ENCODE measurements at regions not wholly inside any gene's neighbourhood (a gene's known extent, or its start where the extent isn't known, plus 50 kb on each side); places are given as distances from the start of the nearest gene placed in this dataset.
"Not testable (repeated sequence)": the region's sequence is repeated elsewhere in the genome, so short reads cannot be mapped to it uniquely, and the experiment has no call there.

DNA sequence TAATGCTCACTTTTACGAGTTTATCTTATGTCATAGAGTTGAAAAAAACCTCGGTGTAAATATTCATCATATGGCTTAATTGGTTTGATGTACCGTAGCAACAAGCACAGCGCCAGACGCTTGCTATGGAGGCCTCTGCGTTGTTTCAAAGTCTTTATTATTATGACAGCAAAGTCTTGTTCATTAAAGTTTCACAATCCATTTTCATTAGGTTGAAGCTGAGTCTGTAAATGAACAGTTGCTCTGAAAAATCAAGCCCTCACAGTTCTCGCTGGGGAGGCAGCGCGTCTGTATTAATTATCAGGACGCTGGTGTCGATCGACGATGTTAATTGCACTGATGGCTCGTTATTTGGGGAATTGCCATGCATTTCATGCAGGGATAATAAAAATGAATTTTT, 185.6 kb downstream of the INSC start:
- DNase-seq: no peak

DNA sequence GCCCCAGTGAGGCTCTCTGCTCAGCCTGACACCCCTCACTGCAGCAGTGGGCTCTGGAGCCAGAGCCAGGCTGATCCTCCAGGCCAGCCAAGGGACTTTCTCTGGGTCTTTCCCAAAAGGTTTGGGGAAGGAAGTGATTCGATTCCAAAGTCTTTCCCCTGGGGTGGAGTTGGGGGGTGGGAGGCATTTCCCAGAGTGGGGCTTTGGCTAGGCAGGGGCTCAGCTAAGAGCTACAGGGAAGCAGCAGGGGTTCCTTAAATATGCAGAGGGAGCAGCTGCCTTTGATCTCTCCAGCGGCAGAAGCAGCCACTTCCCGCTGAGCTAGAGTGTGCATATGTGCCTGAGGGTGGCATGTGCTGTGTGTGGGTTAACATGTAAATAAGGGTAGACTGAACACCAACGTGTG, 192.9 kb downstream of the INSC start:
- DNase-seq: no peak

DNA sequence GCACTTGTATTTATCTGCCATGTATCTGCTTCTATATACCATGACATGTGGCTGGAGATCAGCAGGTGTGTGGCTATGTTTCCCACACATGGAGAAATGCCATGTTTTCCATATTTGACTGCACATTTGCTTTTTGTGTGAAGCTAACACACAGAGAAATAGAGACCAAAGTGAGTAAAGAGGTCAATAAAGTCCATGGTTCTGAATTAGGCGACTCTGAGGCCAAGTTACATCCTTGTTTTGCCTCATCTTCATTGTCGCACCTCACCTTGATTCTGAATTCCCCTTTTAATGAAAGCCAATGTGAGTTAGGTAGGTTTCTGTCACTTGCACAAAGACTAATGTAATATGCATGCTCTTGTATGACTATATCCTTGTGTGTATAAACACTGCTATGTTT, 194.1 kb downstream of the INSC start:
- no peak for DNase-seq

DNA sequence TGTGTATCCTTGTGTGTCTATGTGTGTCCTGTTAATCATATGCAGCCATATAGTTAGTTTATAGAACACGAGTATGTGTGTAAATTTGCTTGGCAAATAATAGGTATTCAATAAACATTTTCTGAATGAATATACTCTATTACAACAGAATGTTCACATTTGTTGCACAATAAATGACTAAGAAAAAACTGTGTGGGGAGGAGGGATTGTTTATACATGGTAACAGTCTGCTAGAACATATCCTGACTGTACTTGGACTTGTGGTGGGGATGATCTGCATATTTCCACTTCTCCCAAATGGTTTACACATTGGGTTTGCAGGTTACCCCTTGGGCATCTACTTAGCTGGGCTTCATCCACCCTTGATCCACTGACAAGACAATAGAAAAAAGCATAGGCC, 194.6 kb downstream of the INSC start:
- no peak for DNase-seq

DNA sequence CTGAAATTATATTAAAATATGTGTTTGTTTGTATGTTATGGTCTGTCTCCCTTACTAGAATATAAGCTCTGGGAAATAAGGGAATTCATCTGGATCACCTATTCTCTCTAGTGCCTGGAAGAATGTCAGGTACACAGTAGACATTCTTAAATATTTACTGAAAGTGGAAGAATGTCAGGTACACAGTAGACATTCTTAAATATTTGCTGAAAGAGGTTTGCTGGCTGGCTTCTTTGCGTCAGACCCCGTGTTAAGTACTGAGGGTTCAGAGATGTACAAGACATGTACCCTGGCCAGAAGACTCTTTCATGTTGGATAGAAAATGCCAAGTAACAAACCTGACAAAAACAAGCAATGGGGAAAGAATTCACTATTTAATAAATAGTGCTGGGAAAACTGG, 199.1 kb downstream of the INSC start:
- DNase-seq: no peak

DNA sequence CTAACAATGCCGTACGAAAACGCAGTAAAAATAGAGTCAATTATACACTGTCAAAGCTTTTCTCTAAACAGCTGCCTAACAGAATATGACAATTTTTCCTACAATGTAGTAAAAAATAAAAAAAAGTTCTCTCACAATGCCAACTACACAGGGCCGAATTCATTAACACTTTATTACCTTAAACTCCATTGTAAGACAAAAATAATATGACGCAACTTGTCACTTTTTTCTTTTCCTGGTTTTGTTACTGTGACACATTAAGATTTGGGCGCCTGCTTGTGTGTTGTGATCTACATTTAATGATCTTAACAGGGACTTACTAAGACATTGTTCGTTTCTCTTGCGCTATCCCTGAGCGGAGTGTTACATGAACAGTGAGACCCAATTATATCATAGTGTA, 204.1 kb downstream of the INSC start:
- no peak for DNase-seq

DNA sequence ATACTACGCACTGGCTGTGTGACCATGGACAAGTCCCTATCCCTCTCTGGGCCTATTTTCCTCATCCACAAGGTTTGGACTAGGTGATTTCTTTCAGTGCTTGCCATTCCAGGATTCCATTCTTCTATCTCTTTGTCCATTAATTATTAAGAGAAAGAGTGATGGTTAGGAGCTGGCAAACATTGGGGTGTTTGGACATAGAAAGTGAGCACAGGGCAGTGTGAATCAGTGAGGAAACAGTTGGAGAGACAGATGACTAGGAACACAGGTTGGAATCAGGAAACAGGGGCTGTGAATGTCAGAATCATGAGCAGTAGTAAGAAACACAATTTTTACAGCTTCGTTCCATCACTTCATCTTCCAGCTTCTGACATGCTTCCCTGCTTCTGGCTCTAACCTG, 211.8 kb downstream of the INSC start:
- no peak for DNase-seq

DNA sequence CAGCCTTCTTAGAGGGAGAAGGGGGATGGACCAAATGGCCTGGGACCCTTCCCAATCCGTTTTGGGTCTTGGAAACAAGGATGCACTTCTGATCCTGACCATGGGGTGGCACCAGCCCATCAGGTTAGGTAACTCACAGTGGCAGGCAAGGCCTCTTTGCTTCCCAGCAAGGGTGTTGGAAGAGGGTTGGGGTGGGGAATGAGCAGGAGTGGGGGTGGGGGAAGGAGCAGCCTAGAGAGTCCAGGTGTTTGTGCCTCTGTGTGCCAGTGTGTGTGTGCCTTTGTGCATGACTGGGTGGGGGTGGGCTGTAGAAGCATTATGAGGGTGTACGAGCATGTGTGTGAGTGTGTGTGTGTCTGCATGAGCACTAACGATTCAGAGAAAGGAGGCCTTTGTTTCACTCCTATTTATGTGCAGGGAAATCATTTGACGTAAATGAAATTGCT, 213.1 kb downstream of the INSC start:
- peak; percentile 53 for DNase-seq

DNA sequence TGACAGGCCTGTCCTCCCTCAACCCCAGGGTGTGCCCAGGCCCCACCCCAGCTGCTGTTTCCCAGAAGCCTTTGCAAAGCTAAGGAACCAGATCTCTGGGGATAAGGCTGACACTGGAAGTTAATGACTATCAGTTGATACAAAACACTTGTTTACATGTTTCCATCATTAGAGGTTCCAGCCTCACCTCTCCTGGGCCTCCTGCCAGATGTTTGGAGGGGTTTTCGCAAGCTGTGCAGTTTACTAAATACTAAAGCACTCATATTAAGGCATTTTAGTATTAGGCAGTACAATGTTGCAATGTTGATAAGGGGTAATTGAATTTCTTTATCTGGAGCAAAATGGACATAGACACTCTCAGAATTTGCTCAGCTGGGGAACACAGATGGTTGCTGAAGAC, 218.7 kb downstream of the INSC start:
- no peak for DNase-seq

DNA sequence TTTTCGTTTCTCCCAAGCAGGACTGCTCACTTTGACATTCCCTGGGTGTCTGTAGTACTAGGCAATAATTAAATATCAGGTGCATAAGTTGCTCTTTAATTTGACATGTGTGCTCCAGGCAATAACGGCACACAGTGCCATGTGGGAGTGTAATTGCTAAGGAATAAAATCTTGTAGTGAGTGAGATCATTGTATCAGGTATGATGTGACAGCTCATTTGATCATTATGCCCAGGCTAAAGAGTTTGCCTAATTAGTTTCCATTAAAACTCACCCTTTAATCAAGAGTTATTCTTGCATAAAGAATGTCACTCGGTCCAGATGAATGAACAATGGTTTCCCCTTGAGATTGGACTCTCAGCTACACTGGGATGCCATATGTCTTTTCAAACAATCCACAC, 220.0 kb downstream of the INSC start:
- DNase-seq: no peak

DNA sequence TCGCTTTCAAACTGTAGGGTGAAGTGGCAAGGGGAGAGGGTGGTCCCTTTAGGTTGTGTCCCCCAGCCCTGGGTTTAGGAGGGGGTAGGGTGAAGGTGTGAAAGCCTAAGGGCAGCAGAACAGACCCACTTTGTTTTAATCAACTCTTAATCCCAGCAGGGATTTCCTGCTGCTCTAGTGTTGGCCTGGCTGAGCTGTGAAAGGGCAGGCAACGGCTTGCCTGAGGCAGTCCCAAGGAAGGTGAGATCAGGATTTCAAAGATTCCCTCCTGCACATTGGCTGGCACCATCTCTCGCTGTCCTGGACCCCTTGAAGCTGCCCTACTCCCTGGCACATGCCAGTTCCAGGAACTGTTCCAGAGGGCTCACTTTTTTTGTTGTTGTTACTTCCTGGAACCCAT, 221.3 kb downstream of the INSC start:
- no peak for DNase-seq

DNA sequence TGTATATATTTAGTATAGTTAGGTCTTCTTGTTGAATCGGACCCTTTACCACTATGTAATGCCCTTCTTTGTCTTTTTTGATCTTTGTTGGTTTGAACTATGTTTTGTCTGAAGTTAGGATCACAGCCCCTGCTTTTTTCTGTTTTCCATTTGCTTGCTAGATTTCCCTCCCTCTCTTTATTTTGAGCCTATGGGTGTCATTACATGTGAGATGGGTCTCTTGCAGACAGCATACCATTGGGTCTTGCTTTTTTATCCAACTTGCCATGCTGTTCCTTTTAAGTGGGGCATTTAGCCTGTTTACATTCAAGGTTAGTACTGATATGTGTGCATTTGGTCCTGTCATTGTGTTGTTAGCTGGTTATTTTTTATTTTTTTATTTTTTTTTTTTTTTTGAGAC, 224.6 kb downstream of the INSC start:
- DNase-seq: no peak

DNA sequence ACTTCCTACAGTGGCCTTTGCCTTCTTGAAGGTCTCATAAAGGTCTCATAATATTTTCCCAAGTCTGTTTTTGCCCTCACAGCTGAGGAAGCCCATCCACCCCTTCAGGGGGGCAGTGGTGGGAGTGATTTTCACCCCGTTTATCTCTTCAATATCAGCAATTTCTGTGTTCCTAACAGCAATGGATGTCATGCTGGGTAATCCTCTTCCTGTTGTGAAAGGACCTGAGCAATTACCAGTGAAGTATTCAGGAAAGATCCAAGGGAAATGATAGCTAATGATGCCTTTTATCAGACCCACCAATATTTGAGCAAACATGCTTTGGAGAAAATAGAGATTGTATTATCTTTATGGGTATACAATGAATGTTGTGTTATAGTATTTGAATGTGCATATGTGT, 226.9 kb downstream of the INSC start:
- DNase-seq: no peak

DNA sequence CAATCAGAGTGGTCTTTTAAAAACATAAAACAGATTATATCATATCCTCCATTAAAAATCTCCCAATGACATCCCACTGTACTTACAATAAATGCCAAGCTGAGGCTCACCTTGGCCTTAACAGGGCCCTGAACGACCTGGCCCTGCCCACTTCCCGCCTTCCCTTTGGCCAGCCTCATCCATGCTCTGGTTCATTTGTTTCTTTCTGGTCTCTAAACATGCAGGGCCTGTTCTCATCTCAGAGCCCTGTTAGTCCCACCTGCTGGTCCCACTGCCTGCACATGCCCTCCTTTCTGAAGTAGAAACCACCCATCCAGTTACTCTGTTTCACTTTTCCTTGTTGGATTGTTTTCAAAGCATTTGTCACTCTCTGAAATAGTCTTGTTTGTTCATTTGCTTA, 227.4 kb downstream of the INSC start:
- no peak for DNase-seq

DNA sequence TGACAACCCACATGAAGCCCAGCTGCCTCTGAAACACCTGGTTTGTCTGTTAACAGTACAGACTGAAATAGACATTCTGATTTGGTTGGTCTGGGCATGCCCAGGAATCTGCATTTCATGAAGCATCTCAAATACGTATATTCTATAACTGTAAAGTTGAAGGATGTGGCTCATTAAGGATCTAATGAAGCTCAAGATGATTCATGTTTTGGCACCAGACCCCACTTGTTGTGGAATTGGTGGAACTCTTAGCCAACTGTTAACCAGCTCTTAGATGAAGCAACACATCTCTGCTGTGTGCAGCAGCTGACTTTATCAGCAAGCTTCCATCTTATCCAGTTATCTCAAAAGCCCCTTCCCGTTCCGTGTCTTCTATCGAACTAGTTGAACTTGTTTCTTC, 232.2 kb downstream of the INSC start:
- DNase-seq: no peak

DNA sequence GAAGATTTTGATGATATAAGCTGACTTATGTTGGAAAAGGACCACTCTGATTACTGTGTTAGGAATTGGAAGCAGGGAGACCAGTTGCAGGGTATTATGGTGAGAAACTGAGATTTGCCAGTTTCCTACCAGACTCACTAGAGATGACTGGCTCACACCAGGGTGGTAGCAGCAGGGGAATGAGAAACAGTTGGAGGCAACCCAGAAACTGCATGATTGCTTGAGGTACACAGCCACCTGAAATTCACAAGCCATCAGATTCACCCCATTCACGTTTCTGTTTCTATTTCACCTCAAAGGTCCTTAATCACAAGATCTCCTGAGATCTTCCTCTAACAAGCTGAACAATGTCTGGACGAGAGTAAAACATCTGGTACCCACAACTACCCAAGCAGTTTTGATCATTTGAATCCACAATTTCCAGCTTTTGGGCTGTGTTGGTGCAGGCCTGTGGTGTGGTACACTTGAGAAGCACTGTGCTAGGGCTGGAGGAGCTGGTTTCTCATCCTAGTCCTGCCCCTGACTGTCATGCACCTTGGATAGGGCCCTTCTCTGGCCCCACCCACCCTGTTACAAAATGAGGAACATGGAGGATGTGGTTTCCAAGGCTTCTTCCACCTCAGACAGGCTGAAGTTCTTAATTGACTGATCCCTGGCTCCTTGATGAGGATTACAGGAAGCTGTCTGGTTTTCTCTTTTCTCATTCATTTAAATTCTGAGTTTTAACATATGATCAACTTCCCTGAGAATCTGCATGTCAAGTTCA, 233.4 kb downstream of the INSC start:
- peak; percentile 11 for DNase-seq

DNA sequence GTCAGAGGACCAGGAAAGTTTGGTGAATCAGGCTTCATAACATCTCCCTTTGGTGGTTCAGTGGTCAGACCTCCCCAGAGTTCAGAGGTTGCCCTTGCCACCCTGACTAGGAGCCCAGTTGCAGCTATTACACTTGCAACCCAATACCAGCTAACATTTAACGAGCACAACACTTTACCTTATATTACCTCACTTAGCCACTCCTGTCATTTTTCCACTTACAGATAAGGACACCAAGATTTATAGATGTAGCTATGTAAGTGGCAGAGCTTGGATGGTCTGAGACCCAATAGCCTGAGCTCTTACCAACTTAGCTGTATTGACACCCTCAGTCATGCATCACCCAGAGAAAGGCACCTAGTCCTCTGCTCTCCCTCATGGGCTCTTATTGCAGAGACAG, 234.7 kb downstream of the INSC start:
- no peak for DNase-seq

DNA sequence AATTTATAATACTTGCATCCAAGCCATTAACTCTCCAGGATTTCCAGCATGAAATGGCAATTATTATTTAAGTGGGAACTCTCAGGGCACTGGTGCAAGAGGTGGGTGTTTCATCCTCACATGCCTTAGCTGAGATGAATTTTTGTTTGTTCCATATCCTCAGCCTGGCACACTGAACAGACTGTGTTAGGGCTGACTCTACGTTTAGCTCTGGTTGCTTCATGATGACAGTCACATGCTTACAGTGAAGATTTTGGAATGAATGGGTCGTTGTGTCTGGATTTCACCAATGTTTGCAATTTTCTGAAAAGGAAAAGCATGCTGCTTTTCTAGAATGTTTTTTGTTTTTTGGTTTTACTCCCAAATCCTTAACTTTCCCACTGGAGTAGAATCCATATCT, 246.6 kb downstream of the INSC start:
- no peak for DNase-seq

DNA sequence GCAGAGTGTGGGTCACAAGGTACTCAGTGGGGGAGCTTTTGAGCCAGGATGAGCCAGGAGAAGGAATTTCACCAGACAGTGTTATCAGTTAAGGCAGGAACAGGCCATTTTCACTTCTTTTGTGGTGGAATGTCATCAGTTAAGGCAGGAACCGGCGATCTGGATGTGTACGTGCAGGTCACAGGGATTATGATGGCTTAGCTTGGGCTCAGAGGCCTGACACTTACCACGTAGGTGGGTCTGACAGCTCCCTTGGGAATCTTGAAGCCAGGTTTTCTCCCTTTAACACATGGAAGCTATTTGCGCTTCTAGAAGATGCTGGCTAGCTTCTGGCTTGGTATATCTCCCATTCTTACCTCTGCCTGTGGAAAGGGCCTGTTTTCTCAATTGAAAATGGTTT, 250.6 kb downstream of the INSC start:
- not testable (repeated sequence) for DNase-seq

DNA sequence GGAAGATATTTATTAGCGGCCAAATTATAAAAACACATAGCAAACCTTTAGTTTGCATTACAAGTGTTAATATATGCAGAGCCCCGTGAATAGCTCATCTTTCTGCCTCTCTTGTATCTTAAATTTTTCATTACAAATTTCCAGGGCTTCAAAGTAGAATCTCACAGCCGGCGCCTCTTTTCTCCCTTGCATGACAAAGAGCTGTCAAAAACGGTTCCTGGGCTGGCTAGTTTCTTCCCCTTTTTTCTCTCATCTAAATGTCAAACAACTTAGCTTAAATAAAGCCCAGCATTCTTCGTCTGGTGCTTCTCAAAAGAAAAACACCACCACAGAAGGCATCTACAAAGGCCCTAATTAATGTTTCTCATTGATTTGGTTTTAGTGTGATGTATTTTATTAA, 253.0 kb downstream of the INSC start:
- DNase-seq: no peak

DNA sequence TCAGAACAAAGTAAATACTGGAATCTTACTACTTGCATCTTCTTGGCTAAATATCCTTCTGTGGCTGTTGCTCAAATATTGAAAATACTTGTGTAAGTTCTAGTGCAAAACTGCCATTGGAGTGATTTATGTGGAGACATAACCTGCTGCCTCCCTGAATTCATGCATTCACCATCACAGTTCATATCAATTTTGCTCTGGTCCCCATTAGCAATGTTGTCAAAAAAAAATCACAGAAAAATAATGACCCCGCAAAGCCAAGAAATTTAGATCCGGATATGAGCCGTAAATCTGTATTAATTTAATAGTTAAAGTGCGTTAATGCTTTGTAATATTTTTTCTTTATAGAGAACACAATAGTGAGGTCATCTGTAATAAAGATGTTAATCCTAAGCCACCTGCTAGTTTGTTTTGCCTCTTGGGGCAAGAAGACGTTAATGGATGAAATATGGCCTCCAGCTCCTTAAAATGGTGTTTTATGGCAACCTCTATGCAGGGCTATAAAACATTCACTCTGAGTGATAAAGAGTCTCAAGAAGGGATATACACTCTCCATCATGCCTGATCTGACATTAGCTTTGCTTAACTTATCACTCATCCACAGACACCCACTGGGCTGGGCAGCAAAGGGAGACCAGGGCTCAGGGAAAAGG, 255.9 kb downstream of the INSC start:
- DNase-seq: no peak

DNA sequence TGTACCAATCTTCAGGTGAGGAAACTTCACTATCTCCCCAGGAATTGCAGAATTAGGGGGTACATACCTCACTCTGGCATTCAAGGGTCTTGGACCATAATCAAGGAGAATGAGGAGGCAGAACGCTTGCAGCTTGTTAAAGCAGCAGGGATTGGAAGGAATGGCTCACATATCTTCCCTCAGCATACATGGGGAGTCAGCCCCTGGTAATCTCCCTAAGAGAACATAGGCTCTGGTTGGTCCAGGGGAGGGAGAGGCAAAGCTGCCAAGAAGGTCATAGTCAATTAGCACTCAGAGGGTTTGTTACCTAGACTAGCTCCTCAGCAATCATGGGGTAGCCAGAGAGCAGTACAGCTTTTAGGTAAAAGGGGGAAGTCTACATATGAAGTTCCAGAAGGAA, 256.8 kb downstream of the INSC start:
- DNase-seq: no peak

DNA sequence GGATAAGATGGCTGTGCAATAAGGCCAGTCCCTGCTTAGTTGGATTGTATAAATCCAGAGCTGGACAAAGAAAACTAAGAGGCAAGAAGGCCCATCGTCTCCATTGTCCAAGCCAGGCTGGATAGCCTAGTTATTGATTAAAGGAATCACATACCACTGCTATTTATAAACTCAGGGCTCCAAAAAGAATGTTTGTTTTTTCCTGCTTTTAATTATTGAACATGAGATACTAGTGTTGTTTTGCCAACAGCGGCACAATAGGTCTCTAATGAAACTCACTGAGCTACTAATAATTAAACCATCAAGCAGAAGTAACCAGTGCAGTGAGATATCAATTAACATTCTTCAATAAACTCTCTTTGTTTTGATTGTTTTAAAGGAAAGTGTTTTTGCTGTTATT, 259.7 kb downstream of the INSC start:
- DNase-seq: no peak

DNA sequence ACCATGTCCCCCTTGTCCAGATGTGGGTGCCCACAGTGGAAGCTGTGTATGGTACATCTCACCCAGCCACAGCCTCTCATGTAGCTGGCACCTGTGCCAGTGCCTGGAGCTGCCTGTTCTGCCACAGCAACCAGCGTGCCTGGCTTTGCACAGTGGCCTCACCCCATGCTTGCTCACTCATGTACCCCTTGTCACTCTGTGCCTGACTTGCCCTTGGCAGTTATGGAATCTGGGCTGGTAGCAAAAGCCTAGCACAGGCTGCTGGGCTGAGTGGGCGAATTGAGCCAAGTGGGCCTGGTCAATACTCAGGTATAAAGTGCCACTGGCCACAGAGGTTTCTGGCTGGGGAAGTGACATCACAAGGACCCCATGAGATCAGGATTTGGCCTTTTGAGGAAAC, 264.2 kb downstream of the INSC start:
- no peak for DNase-seq

DNA sequence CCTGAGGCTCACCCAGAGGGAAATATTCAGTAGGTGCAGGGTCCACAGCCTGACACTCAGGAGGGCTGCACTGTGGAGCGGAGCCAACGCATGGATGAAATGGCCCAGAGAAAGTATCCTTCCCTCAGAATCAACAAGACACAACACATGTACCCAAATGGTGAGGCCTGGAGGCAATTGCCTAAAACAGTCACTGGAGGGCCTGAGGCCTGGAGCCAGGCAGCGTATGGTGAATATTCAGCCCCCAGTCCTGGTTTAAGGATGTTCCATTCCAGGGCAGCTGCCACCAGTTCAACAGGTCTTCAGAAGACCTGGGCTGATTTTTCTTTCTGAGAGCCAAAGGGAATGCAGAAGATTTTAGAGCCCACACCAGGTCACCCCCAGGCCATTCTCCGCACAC, 264.8 kb downstream of the INSC start:
- DNase-seq: no peak
